LHCN-M2 (cell line): ENCODE measurements at regions not wholly inside any gene's neighbourhood (a gene's known extent, or its start where the extent isn't known, plus 50 kb on each side); places are given as distances from the start of the nearest gene placed in this dataset.
"Not testable (repeated sequence)": the region's sequence is repeated elsewhere in the genome, so short reads cannot be mapped to it uniquely, and the experiment has no call there.

Experiments used
- DNase-seq: peaks from one replicate; pipeline ENCODE4 v3.0.0-alpha.2; 2012; ENCODE audit warnings: low read depth

- not testable (repeated sequence) for DNase-seq
Observed at GRCh38 chr10:29725927-29726326, 91.2 kb upstream of the SVIL start.

GRCh38 chr10:29725133-29725720, 90.5 kb upstream of the SVIL start:
- DNase-seq = no peak

- no peak for DNase-seq
Observed at GRCh38 chr10:29723726-29724125, 89.0 kb upstream of the SVIL start.

DNA sequence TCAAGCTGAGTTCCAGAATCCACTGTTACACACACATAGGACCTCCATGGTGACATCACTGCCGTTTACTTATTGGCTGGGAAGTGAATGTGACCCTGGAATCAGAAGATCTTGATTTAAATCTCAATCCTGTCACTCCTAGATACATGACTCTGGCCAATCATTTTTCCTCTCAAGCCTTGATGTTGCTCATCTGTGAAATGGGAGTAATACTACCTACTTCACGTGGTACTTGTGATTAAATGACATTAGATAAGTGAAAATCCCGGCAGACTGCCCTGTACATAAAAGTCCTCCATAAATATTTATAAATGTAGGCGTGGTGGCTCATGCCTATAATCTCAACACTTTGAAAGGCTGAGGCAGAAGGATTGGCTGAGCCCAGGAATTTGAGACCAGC, 88.0 kb upstream of the SVIL start:
- no peak for DNase-seq

- no peak for DNase-seq
Observed at GRCh38 chr10:29720149-29720548, 85.4 kb upstream of the SVIL start.

DNA sequence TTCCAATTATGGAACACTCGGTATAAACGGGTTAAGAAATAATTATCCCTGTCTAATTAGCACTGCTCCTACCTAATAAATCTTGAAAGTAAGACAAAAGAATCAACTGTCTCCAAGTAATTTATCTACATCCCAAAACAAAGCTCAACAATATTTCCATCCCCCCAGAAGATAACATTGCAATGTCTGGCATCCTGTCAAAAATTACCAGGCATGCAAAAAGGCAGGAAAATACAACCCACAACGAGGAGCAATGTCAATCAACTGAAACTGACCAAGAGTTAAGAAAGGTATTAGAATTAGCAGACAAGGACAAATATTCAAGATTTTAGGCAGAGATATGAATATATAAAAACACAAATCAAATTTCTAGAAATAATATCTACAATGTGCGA, 84.5 kb upstream of the SVIL start:
- DNase-seq = peak; percentile 12

- no peak for DNase-seq
Observed at GRCh38 chr10:29715296-29715695, 80.5 kb upstream of the SVIL start.

DNA sequence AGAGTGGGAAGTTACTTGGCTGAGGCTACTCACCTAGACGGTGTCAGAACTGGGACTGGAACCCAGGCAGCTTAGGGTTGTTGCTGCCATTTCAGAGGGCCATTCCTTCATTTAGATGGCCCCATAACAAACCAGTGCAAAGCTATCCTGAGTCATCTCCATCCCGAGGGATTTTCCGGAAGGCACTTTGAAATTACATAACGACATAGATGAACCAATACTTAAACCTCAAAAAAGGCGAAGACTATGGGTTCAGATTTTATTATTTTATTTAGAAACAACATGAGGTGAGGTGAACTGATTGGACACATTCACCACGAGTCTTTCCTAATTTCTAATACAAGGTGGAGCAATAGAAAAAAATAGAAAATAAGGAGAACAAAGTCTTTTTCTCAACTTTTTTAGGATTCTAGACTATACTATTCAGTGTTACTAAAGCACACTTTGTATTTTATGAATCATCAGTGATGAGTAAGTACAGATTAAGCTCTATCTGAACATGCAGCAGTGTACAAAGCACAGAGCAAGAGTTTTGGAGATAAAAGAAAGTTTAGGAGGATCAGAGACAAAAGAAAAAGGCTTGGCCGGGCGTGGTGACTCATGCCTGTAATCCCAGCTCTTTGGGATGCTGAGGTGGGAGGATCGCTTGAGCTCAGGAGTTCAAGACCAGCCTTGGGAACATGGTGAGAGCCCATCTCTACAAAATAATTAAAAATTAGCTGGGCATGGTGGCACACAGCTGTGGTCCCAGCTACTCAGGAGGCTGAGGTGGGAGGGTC, 79.5 kb upstream of the SVIL start:
- peak; percentile 94 for DNase-seq

GRCh38 chr10:29713450-29713849, 78.7 kb upstream of the SVIL start:
- DNase-seq = peak; percentile 12

GRCh38 chr10:29712108-29712507, 77.3 kb upstream of the SVIL start:
- DNase-seq = peak; percentile 41

DNA sequence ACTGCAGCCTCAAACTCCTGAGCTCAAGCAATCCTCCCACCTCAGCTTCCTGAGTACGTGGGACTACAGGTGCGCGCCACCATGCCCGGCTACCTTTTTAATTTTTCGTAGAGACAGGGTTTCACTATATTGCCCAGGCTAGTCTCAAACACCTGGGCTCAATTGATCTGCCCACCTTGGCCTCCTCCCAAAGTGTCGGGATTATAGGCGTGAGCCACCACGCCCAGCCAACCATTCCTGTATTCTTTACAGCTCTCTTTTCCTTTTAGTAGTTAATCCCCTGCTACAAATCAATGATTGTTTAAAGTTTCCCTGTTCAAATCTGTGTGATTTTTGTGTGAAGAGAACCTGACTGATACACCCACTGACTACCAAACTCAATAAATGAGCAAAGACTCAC, 75.4 kb upstream of the SVIL start:
- no peak for DNase-seq

- DNase-seq = no peak
Observed at GRCh38 chr10:29709484-29710002, 74.8 kb upstream of the SVIL start.

- DNase-seq = no peak
Observed at GRCh38 chr10:29703271-29703670, 68.5 kb upstream of the SVIL start.

GRCh38 chr10:29702273-29703164, 67.7 kb upstream of the SVIL start:
- DNase-seq = peak; percentile 18

DNA sequence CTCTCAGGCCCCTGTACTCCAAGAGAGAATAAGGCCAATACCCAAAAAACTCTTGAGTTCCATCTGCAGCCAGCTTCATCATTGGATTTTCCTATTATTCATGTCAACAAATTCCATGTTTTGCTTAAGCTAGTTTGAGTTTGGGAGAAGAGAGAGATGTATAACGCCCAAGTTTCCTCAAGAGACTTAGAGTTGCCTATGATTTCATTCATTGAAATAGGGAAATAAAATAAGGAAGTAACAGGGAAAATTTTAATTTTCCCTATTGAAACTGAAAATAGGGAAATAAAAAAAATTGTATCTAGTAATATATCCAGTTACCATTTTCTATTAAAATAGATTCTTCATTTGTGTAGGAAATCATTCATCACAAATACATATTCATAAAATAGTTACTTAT, 66.5 kb upstream of the SVIL start:
- DNase-seq = no peak

- DNase-seq = no peak
Observed at GRCh38 chr10:29699621-29700020, 64.8 kb upstream of the SVIL start.

GRCh38 chr10:29698773-29699490, 64.2 kb upstream of the SVIL start:
- peak; percentile 81 for DNase-seq

DNA sequence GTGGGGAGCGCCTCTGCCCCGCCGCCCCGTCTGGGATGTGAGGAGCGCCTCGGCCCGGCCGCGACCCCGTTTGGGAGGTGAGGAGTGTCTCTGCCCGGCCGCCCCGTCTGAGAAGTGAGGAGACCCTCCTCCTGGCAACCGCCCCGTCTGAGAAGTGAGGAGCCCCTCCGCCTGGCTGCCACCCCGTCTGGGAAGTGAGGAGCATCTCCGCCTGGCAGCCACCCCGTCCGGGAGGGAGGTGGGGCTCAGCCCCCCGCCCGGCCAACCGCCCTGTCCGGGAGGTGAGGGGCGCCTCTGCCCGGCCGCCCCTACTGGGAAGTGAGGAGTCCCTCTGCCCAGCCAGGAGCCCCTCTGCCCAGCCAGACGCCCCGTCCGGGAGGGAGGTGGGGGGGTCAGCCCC, 61.8 kb upstream of the SVIL start:
- not testable (repeated sequence) for DNase-seq

DNA sequence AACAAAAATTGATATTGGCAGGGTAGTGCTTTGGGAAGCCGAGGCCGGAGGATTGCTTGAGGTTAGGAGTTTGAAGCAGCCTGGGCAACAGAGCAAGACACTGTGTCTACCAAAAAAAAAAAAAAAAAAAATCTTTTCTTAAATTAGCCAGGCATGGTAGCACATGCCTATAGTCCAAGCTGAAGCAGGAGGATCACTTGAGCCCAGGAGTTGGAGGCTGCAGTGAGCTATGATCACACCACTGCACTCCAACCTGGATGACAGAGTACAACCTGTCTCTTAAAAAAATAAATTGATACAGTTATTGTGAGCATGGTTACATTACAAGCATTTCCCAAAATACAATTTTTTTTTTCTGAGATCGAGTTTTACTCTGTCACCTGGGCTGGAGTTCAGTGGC, 59.4 kb upstream of the SVIL start:
- no peak for DNase-seq

DNA sequence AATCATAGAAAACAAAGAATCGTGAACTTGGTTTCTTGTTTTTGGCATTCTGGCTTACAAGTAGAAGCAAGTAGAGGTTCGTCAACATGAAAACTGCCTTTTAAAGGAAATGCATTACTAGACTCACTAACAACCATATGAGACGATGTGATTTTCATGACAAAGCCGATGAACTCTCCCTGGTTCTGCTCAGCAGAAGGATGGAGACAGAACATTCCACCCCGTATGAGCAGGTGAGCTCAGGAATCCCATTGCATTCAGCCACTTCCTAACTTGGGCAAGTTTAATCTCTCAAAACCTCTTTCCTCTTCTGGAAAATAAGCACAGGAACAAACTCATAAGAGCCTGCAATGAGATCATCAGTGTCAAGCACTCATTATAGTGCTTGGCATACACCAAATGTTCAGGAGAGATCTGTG, 57.4 kb upstream of the SVIL start:
- DNase-seq = peak; percentile 14

DNA sequence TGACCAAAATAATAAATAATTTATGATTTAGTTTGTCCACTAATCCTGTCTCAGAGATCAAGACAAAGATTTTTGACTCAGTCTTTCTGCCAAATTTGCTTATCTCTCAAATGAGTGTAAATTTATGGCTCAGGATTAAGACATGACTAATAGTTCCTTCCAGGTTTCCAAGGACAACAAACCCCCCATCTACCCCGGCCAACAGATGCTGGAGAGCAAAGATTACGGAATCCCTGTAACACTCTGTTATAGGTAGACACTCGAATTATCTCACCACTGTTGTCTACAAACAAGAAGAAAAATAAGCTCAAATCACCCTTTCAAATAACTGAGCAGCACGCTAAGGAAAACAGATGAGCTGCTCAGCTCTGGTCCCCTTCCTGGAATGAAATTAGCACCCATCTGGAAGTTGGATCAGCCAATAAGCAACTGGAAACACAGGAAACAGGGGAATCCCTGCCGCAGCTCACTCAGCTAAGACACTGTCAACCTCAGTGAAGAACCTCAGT, 56.8 kb upstream of the SVIL start:
- peak; percentile 37 for DNase-seq
